SK-N-SH (cell line): ENCODE measurements at regions not wholly inside any gene's neighbourhood (a gene's known extent, or its start where the extent isn't known, plus 50 kb on each side); places are given as distances from the start of the nearest gene placed in this dataset.

Source experiments
- CTCF ChIA-PET: fragments of 300-600, 350-600 bp; formaldehyde crosslinking; extraction: SDS; loops from one replicate; lab custom pipeline; 2021; lab: Yijun Ruan, JAX
- POLR2A ChIA-PET: fragments of 350-600 bp; sonication (Branson Sonifier 250); formaldehyde crosslinking; extraction: SDS; loops from one replicate; lab custom pipeline; 2020; ENCODE audit warnings: antibody characterized with exemption, inconsistent platforms; lab: Yijun Ruan, JAX
- DNase-seq: peaks from one replicate; pipeline ENCODE4 v3.0.0; 2012
- H2AFZ ChIP-seq: fragments of 200-600 bp; sonication (generic); 2 replicates; pipeline ENCODE4 v1.8.1; 2016; ENCODE audit warnings: antibody characterized with exemption, mild to moderate bottlenecking, low read depth
- H3F3A ChIP-seq: fragments of 200-600 bp; sonication (generic); replicated peaks from 2 replicates; pipeline ENCODE3; 2016; ENCODE audit warnings: antibody characterized with exemption, mild to moderate bottlenecking; ENCODE audit not compliant: insufficient read depth
- H3K27ac ChIP-seq, 2 experiments: fragments of 200-500 bp in 1 of 2; fragments of 200-600 bp in 1 of 2; sonication (Bioruptor generic) in 1 of 2; sonication (generic), shearing (Covaris generic) in 1 of 2; 2 replicates each; pipeline versions ENCODE4 v1.5.1 to v1.6.1; 2014 to 2016; ENCODE audit warnings: low read depth in 2 of 2, inconsistent platforms in 1 of 2, low read length in 1 of 2, mild to moderate bottlenecking in 1 of 2, mixed read lengths in 1 of 2
- H3K27me3 ChIP-seq: fragments of 200-600 bp; sonication (generic), shearing (Covaris generic); 2 replicates; pipeline ENCODE4 v1.6.1; 2016; ENCODE audit warnings: mixed run types; ENCODE audit not compliant: insufficient read depth
- H3K36me3 ChIP-seq, 2 experiments: fragments of 200-500 bp in 1 of 2; fragments of 200-600 bp in 1 of 2; sonication (Bioruptor generic) in 1 of 2; sonication (generic) in 1 of 2; replicated peaks in 1 of 2; 2 replicates each; pipeline versions ENCODE3 to v1.5.1; 2014 to 2016; ENCODE audit warnings: low read length in 1 of 2, mild to moderate bottlenecking in 1 of 2; ENCODE audit not compliant: insufficient read depth in 2 of 2, control insufficient read depth in 1 of 2
- H3K4me1 ChIP-seq, 2 experiments: fragments of 200-500 bp in 1 of 2; fragments of 200-600 bp in 1 of 2; sonication (Bioruptor generic) in 1 of 2; sonication (generic), shearing (Covaris generic) in 1 of 2; 2 replicates each; pipeline versions ENCODE4 v1.5.1 to v1.6.1; 2014 to 2016; ENCODE audit warnings: low read depth in 1 of 2, low read length in 1 of 2, mixed run types in 1 of 2; ENCODE audit not compliant: insufficient read depth in 2 of 2, control insufficient read depth in 1 of 2
- H3K4me2 ChIP-seq: fragments of 200-600 bp; sonication (generic), shearing (Covaris generic); 2 replicates; pipeline ENCODE4 v1.6.1; 2017; ENCODE audit warnings: mixed run types
- H3K4me3 ChIP-seq, 2 experiments: fragments of 200-500 bp in 1 of 2; fragments of 200-600 bp in 1 of 2; sonication (Bioruptor generic) in 1 of 2; sonication (generic), shearing (Covaris generic) in 1 of 2; 2 replicates each; pipeline versions ENCODE4 v1.5.1 to v1.8.1; 2014 to 2016; ENCODE audit warnings: low read depth in 2 of 2, inconsistent platforms in 1 of 2, low read length in 1 of 2, mild to moderate bottlenecking in 1 of 2, mixed read lengths in 1 of 2, moderate library complexity in 1 of 2
- H3K79me2 ChIP-seq: fragments of 200-600 bp; sonication (generic); 2 replicates; pipeline ENCODE4 v1.8.1; 2017; ENCODE audit warnings: mild to moderate bottlenecking; ENCODE audit not compliant: insufficient read depth
- H3K9ac ChIP-seq: fragments of 200-600 bp; sonication (generic); 2 replicates; pipeline ENCODE4 v1.6.1; 2017; ENCODE audit warnings: mixed run types
- H3K9me2 ChIP-seq: fragments of 200-600 bp; sonication (generic); 2 replicates; pipeline ENCODE4 v1.6.1; 2017; ENCODE audit warnings: mixed run types
- H3K9me3 ChIP-seq: fragments of 200-600 bp; sonication (generic); 2 replicates; pipeline ENCODE4 v1.6.1; 2017; ENCODE audit warnings: mixed run types, mild to moderate bottlenecking, moderate library complexity
- H4K20me1 ChIP-seq: fragments of 200-600 bp; sonication (generic); 2 replicates; pipeline ENCODE4 v1.6.1; 2017; ENCODE audit warnings: mild to moderate bottlenecking, mixed run types; ENCODE audit not compliant: insufficient read depth
- CTCF ChIP-seq: fragments of 200-600 bp; sonication (generic); IDR thresholded peaks from 2 replicates; pipeline ENCODE4 v1.6.1; 2017; ENCODE audit warnings: antibody characterized with exemption, mild to moderate bottlenecking, moderate library complexity
- EZH2phosphoT487 ChIP-seq: fragments of 200-600 bp; sonication (generic); IDR thresholded peaks from 2 replicates; pipeline ENCODE4 v1.6.1; 2017; ENCODE audit warnings: low read depth, mixed run types, mild to moderate bottlenecking, antibody characterized with exemption, moderate library complexity, borderline replicate concordance
- FOXM1 ChIP-seq: IDR thresholded peaks from 2 replicates; pipeline ENCODE4 v1.4.0; 2012; ENCODE audit warnings: low read depth, mild to moderate bottlenecking
- GABPA ChIP-seq: IDR thresholded peaks from 2 replicates; pipeline ENCODE4 v1.4.0; 2012; ENCODE audit warnings: low read depth, mild to moderate bottlenecking
- JUND ChIP-seq: IDR thresholded peaks from 2 replicates; pipeline ENCODE4 v1.4.0; 2012
- NRF1 ChIP-seq: IDR thresholded peaks from 2 replicates; pipeline ENCODE4 v1.6.1; 2012; ENCODE audit warnings: low read depth, mild to moderate bottlenecking, low read length
- PBX3 ChIP-seq: IDR thresholded peaks from 2 replicates; pipeline ENCODE4; 2012
- YY1 ChIP-seq: IDR thresholded peaks from 2 replicates; pipeline ENCODE4 v1.4.0; 2012; ENCODE audit warnings: low read depth, mild to moderate bottlenecking
- WGBS: methylation state at CpG from one replicate; pipeline ENCODE4 v1.1.6; 2017; ENCODE audit warnings: low lambda C conversion rate; 5-methylcytosine and 5-hydroxymethylcytosine counted together
- TF ChIP-seq, protein P1 (sequence below): IDR thresholded peaks from 2 replicates; pipeline ENCODE4 v1.6.1; 2012; ENCODE audit warnings: mild to moderate bottlenecking, low read depth, low read length, moderate library complexity
- TF ChIP-seq, protein P2 (sequence below): IDR thresholded peaks from 2 replicates; pipeline ENCODE4 v1.4.0; 2012; ENCODE audit warnings: low read depth, borderline replicate concordance

GRCh38 chr5:113813466-113813865, 300.0 kb downstream of the YTHDC2 start (continued):
- TF ChIP-seq, protein P1, sequence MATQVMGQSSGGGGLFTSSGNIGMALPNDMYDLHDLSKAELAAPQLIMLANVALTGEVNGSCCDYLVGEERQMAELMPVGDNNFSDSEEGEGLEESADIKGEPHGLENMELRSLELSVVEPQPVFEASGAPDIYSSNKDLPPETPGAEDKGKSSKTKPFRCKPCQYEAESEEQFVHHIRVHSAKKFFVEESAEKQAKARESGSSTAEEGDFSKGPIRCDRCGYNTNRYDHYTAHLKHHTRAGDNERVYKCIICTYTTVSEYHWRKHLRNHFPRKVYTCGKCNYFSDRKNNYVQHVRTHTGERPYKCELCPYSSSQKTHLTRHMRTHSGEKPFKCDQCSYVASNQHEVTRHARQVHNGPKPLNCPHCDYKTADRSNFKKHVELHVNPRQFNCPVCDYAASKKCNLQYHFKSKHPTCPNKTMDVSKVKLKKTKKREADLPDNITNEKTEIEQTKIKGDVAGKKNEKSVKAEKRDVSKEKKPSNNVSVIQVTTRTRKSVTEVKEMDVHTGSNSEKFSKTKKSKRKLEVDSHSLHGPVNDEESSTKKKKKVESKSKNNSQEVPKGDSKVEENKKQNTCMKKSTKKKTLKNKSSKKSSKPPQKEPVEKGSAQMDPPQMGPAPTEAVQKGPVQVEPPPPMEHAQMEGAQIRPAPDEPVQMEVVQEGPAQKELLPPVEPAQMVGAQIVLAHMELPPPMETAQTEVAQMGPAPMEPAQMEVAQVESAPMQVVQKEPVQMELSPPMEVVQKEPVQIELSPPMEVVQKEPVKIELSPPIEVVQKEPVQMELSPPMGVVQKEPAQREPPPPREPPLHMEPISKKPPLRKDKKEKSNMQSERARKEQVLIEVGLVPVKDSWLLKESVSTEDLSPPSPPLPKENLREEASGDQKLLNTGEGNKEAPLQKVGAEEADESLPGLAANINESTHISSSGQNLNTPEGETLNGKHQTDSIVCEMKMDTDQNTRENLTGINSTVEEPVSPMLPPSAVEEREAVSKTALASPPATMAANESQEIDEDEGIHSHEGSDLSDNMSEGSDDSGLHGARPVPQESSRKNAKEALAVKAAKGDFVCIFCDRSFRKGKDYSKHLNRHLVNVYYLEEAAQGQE = no peak
- TF ChIP-seq NRF1 (no peak), YY1 (no peak), PBX3 (no peak), FOXM1 (no peak), CTCF (no peak)
- TF ChIP-seq, protein P2, sequence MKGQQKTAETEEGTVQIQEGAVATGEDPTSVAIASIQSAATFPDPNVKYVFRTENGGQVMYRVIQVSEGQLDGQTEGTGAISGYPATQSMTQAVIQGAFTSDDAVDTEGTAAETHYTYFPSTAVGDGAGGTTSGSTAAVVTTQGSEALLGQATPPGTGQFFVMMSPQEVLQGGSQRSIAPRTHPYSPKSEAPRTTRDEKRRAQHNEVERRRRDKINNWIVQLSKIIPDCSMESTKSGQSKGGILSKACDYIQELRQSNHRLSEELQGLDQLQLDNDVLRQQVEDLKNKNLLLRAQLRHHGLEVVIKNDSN = no peak

DNA sequence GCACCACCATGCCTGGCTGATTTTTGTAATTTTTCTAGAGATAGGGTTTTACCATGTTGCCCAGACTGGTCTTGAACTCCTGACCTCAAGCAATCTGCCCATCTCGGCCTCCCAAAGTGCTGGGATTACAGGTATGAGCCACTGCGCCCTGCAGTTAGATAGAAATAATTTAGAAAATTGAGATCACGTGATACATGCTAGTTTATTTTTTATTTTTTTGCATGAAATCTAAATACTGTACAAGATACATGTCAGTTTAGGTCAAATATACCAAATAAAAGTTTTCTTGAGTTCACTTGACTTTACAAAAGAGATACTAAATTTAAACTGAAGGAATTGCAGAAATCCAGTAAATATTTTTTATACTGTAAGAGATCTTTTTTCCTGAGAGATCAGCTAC, 304.2 kb downstream of the YTHDC2 start:
- TF ChIP-seq EZH2phosphoT487 (no peak), GABPA (no peak), JUND (no peak)
- POLR2A ChIA-PET = no interaction called here
- CTCF ChIA-PET = interaction anchor here (1.0 kb wide), 1 partner anchor 9 kb away, joined by 3 read pairs; no protein-coding TSS in a partner anchor
- Histone ChIP-seq H4K20me1 (no peaks in the 10 kb centered on the region), H3K4me1 (no peaks in the 10 kb centered on the region), H3K9ac (no peak overlapping the region), H3K9me3 (no peaks in the 10 kb centered on the region), H3K36me3 (no peaks in the 10 kb centered on the region), H3K27ac (no peak overlapping the region), H2AFZ (no peak overlapping the region), H3F3A (no peaks in the 10 kb centered on the region), H3K4me3 (no peak overlapping the region), H3K79me2 (no peaks in the 10 kb centered on the region), H3K27me3 (no peaks in the 10 kb centered on the region), H3K9me2 (no peaks in the 10 kb centered on the region), H3K4me2 (no peak overlapping the region)
- WGBS = 2% methylated on average over 3 of the region's 3 CpGs
- DNase-seq = no peak
